A673 (cell line): ENCODE measurements at regions not wholly inside any gene's neighbourhood (a gene's known extent, or its start where the extent isn't known, plus 50 kb on each side); places are given as distances from the start of the nearest gene placed in this dataset.

Experiments used
- CTCF ChIP-seq: fragments of 300-800, 200-600 bp; sonication (generic); conservative IDR thresholded peaks from 2 replicates; pipeline ENCODE4 v1.5.1; 2017; ENCODE audit warnings: low read depth, mild to moderate bottlenecking, antibody characterized with exemption, low read length, moderate library complexity, mixed read lengths
- EZH2 ChIP-seq: fragments of 200-600 bp; sonication (generic); IDR thresholded peaks from 2 replicates; pipeline ENCODE4 v1.6.1; 2017; ENCODE audit warnings: borderline replicate concordance, low read depth, mild to moderate bottlenecking, mixed read lengths, antibody characterized with exemption, low read length; ENCODE audit not compliant: poor library complexity, severe bottlenecking

- TF ChIP-seq EZH2: no peak
- no peak for TF ChIP-seq CTCF
Measured at GRCh38 chr13:99909836-99910619, 61.5 kb downstream of the ZIC5 start.
